CD14-positive monocyte (primary cell): ENCODE measurements at regions not wholly inside any gene's neighbourhood (a gene's known extent, or its start where the extent isn't known, plus 50 kb on each side); places are given as distances from the start of the nearest gene placed in this dataset.

Experiments used
- DNase-seq, 3 donors: peaks; one replicate each; pipeline ENCODE4 v3.0.0-alpha.2; 2011 to 2022
- H2AFZ ChIP-seq: 2 replicates; pipeline ENCODE4 v1.6.0; 2012; ENCODE audit warnings: mild to moderate bottlenecking, low read depth, low read length, inconsistent platforms; ENCODE audit not compliant: insufficient read depth, poor library complexity, severe bottlenecking
- H3K27ac ChIP-seq, 2 donors: 1 replicate in 1 of 2; 2 replicates in 1 of 2; pipeline ENCODE4 v1.5.1; 2012 to 2013; ENCODE audit warnings: low read length in 2 of 2, control low read depth in 1 of 2, inconsistent platforms in 1 of 2, low read depth in 1 of 2, mild to moderate bottlenecking in 1 of 2
- H3K27me3 ChIP-seq, 2 donors: one replicate each; pipeline versions ENCODE4 v1.6.0 to v1.6.1; 2011 to 2013; ENCODE audit warnings: low read length in 2 of 2; ENCODE audit not compliant: control insufficient read depth in 2 of 2, insufficient read depth in 2 of 2
- H3K36me3 ChIP-seq, 2 donors: replicated peaks in 1 of 2; 1 replicate in 1 of 2; 2 replicates in 1 of 2; pipeline versions ENCODE4 v1.5.1 to v1.6.1; 2012 to 2013; ENCODE audit warnings: low read length in 2 of 2, control low read depth in 1 of 2, inconsistent platforms in 1 of 2, mild to moderate bottlenecking in 1 of 2; ENCODE audit not compliant: insufficient read depth in 2 of 2, control insufficient read depth in 1 of 2
- H3K4me1 ChIP-seq, 2 donors: 1 replicate in 1 of 2; 2 replicates in 1 of 2; pipeline versions ENCODE4 v1.5.1 to v1.6.1; 2012 to 2013; ENCODE audit warnings: low read length in 2 of 2, control low read depth in 1 of 2, inconsistent platforms in 1 of 2, mild to moderate bottlenecking in 1 of 2, moderate library complexity in 1 of 2; ENCODE audit not compliant: insufficient read depth in 2 of 2, control insufficient read depth in 1 of 2
- H3K4me2 ChIP-seq: replicated peaks from 2 replicates; pipeline ENCODE3; 2012; ENCODE audit warnings: low read length, moderate library complexity, mild to moderate bottlenecking; ENCODE audit not compliant: poor library complexity, severe bottlenecking; ENCODE audit errors: extremely low read depth
- H3K4me3 ChIP-seq, 3 experiments: fragments of 200-600 bp in 1 of 3; sonication (generic) in 1 of 3; replicated peaks in 1 of 3; 1 replicate in 2 of 3; 2 replicates in 1 of 3; pipeline ENCODE4 v1.5.1; 2011 to 2013; ENCODE audit warnings: low read length in 3 of 3, mild to moderate bottlenecking in 3 of 3, control low read depth in 2 of 3, low read depth in 2 of 3, inconsistent platforms in 1 of 3, moderate library complexity in 1 of 3
- H3K79me2 ChIP-seq: 2 replicates; pipeline ENCODE4 v1.6.0; 2012; ENCODE audit warnings: mild to moderate bottlenecking, control low read depth, inconsistent platforms, low read length, moderate library complexity; ENCODE audit not compliant: insufficient read depth
- H3K9ac ChIP-seq: 2 replicates; pipeline ENCODE4 v1.6.0; 2017; ENCODE audit warnings: low read length, mild to moderate bottlenecking; ENCODE audit not compliant: insufficient read depth, poor library complexity, severe bottlenecking
- H3K9me3 ChIP-seq, 2 donors: replicated peaks in 1 of 2; 1 replicate in 1 of 2; 2 replicates in 1 of 2; pipeline versions ENCODE4 v1.5.1 to v1.6.1; 2012 to 2013; ENCODE audit warnings: low read length in 2 of 2, control low read depth in 1 of 2; ENCODE audit not compliant: control insufficient read depth in 1 of 2, insufficient read depth in 1 of 2
- H4K20me1 ChIP-seq: 2 replicates; pipeline ENCODE4 v1.6.0; 2012; ENCODE audit warnings: mild to moderate bottlenecking, low read length, control low read depth, moderate library complexity; ENCODE audit not compliant: insufficient read depth
- H3K27ac Mint-ChIP-seq, 7 donors: one replicate each; pipeline ENCODE4 v1.8.0; 2020; ENCODE audit warnings: mild to moderate bottlenecking in 7 of 7, mixed read lengths in 7 of 7, moderate library complexity in 6 of 7, inconsistent platforms in 2 of 7
- H3K27me3 Mint-ChIP-seq, 3 donors: one replicate each; pipeline ENCODE4 v1.8.0; 2021 to 2022; ENCODE audit warnings: low read depth in 3 of 3, mild to moderate bottlenecking in 3 of 3, mixed read lengths in 3 of 3, moderate library complexity in 3 of 3, inconsistent platforms in 1 of 3
- H3K36me3 Mint-ChIP-seq, 2 donors: one replicate each; pipeline ENCODE4 v1.8.0; 2020; ENCODE audit warnings: mixed read lengths in 2 of 2, inconsistent platforms in 1 of 2, mild to moderate bottlenecking in 1 of 2
- H3K4me1 Mint-ChIP-seq: one replicate; pipeline ENCODE4 v1.8.0; 2020; ENCODE audit warnings: mild to moderate bottlenecking, mixed read lengths
- H3K4me3 Mint-ChIP-seq, 2 donors: one replicate each; pipeline ENCODE4 v1.8.0; 2020; ENCODE audit warnings: mild to moderate bottlenecking in 2 of 2, mixed read lengths in 2 of 2, moderate library complexity in 1 of 2
- H3K9me3 Mint-ChIP-seq, 7 donors: one replicate each; pipeline ENCODE4 v1.8.0; 2020 to 2022; ENCODE audit warnings: mixed read lengths in 7 of 7, mild to moderate bottlenecking in 6 of 7, moderate library complexity in 6 of 7, inconsistent platforms in 2 of 7
- WGBS: methylation state at CpG from one replicate; pipeline ENCODE4 v1.1.5; 2013; ENCODE audit warnings: missing lambda C conversion rate; ENCODE audit not compliant: insufficient coverage; 5-methylcytosine and 5-hydroxymethylcytosine counted together
- intact Hi-C, 2 donors: fragments of 100-400 bp; cut with micrococcal nuclease; formaldehyde crosslinking; loops; one replicate each; pipeline versions ENCODE4 v1.15.0 to v1.15.1; 2023
- TF ChIP-seq, protein P1 (sequence below): fragments of 200-600 bp; IDR thresholded peaks from one replicate; pipeline ENCODE4 v1.8.0; 2022; ENCODE audit warnings: antibody characterized with exemption, mild to moderate bottlenecking

GRCh38 chr16:59330019-59330670, 596.0 kb upstream of the GOT2 start:
- Mint-ChIP-seq H3K9me3 (peaks cover 5 to 27% (median 8%) of the 10 kb centered on the region in 7 donors), H3K36me3 (no peaks in the 10 kb centered on the region), H3K27me3 (peaks cover 0 to 3% (median 1%) of the 10 kb centered on the region in 3 donors), H3K4me1 (no peaks in the 10 kb centered on the region), H3K27ac (no peak overlapping the region), H3K4me3 (no peak overlapping the region)
- Histone ChIP-seq H3K9me3 (no peaks in the 10 kb centered on the region), H3K9ac (no peak overlapping the region), H3K4me2 (no peak overlapping the region), H2AFZ (no peak overlapping the region), H3K4me1 (no peaks in the 10 kb centered on the region), H3K4me3 (no peak overlapping the region), H3K27ac (no peak overlapping the region), H3K36me3 (no peaks in the 10 kb centered on the region), H3K27me3 (no peaks in the 10 kb centered on the region), H4K20me1 (no peaks in the 10 kb centered on the region), H3K79me2 (no peaks in the 10 kb centered on the region)
- DNase-seq = no peak
- intact Hi-C loops = no loop called here
- TF ChIP-seq, protein P1, sequence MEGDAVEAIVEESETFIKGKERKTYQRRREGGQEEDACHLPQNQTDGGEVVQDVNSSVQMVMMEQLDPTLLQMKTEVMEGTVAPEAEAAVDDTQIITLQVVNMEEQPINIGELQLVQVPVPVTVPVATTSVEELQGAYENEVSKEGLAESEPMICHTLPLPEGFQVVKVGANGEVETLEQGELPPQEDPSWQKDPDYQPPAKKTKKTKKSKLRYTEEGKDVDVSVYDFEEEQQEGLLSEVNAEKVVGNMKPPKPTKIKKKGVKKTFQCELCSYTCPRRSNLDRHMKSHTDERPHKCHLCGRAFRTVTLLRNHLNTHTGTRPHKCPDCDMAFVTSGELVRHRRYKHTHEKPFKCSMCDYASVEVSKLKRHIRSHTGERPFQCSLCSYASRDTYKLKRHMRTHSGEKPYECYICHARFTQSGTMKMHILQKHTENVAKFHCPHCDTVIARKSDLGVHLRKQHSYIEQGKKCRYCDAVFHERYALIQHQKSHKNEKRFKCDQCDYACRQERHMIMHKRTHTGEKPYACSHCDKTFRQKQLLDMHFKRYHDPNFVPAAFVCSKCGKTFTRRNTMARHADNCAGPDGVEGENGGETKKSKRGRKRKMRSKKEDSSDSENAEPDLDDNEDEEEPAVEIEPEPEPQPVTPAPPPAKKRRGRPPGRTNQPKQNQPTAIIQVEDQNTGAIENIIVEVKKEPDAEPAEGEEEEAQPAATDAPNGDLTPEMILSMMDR = no peak
- WGBS = no CpG with 5 or more reads among the region's 2 CpGs

GRCh38 chr16:59328961-59329360, 594.8 kb upstream of the GOT2 start:
- Mint-ChIP-seq H3K9me3 (peaks cover 3 to 27% (median 8%) of the 10 kb centered on the region in 7 donors), H3K36me3 (no peaks in the 10 kb centered on the region), H3K27me3 (peaks cover 0 to 4% (median 3%) of the 10 kb centered on the region in 3 donors), H3K27ac (no peak overlapping the region), H3K4me3 (no peak overlapping the region), H3K4me1 (no peaks in the 10 kb centered on the region)
- no CpG with 5 or more reads among the region's 2 CpGs for WGBS
- Histone ChIP-seq H3K79me2 (no peaks in the 10 kb centered on the region), H3K4me3 (no peak overlapping the region), H3K4me1 (no peaks in the 10 kb centered on the region), H3K9me3 (no peaks in the 10 kb centered on the region), H3K4me2 (no peak overlapping the region), H2AFZ (no peak overlapping the region), H3K27me3 (no peaks in the 10 kb centered on the region), H4K20me1 (no peaks in the 10 kb centered on the region), H3K9ac (no peak overlapping the region), H3K27ac (no peak overlapping the region), H3K36me3 (no peaks in the 10 kb centered on the region)
- peak in 1 of 3 donors; percentile 40 for DNase-seq
- TF ChIP-seq, protein P1 = no peak
- intact Hi-C loops = no loop called here
